IPS-15b (cell line): ENCODE measurements at regions not wholly inside any gene's neighbourhood (a gene's known extent, or its start where the extent isn't known, plus 50 kb on each side); places are given as distances from the start of the nearest gene placed in this dataset.
"Not testable (repeated sequence)": the region's sequence is repeated elsewhere in the genome, so short reads cannot be mapped to it uniquely, and the experiment has no call there.

Experiments used
- H3K27me3 ChIP-seq: one replicate; pipeline ENCODE4 v1.6.1; 2013; ENCODE audit warnings: low read length; ENCODE audit not compliant: control insufficient read depth, insufficient read depth
- H3K36me3 ChIP-seq: one replicate; pipeline ENCODE4 v1.6.1; 2013; ENCODE audit warnings: low read length; ENCODE audit not compliant: control insufficient read depth, insufficient read depth
- H3K4me1 ChIP-seq: one replicate; pipeline ENCODE4 v1.6.1; 2013; ENCODE audit warnings: mild to moderate bottlenecking, low read length; ENCODE audit not compliant: control insufficient read depth, insufficient read depth
- H3K4me3 ChIP-seq: one replicate; pipeline ENCODE4 v1.5.1; 2013; ENCODE audit warnings: low read depth, low read length
- H3K9ac ChIP-seq: one replicate; pipeline ENCODE4 v1.6.1; 2013; ENCODE audit warnings: low read depth, mild to moderate bottlenecking, low read length
- H3K9me3 ChIP-seq: one replicate; pipeline ENCODE4 v1.6.1; 2013; ENCODE audit warnings: mild to moderate bottlenecking, low read length; ENCODE audit not compliant: control insufficient read depth, insufficient read depth

- Histone ChIP-seq H3K4me3 (no peak overlapping the region), H3K27me3 (no peaks in the 10 kb centered on the region), H3K9ac (no peak overlapping the region), H3K9me3 (no peaks in the 10 kb centered on the region), H3K4me1 (peaks cover 34% of the 10 kb centered on the region), H3K36me3 (no peaks in the 10 kb centered on the region)
These were observed 252.0 kb downstream of the RASEF start for GRCh38 chr9:82810915-82811314.

GRCh38 chr9:82819260-82819659 is 243.7 kb downstream of the RASEF start:
- no peak overlapping the region for H3K9ac ChIP-seq
- no peaks in the 10 kb centered on the region for H3K4me1 ChIP-seq
- no peaks in the 10 kb centered on the region for H3K9me3 ChIP-seq
- no peaks in the 10 kb centered on the region for H3K27me3 ChIP-seq
- peaks cover 17% of the 10 kb centered on the region for H3K36me3 ChIP-seq
- no peak overlapping the region for H3K4me3 ChIP-seq

DNA sequence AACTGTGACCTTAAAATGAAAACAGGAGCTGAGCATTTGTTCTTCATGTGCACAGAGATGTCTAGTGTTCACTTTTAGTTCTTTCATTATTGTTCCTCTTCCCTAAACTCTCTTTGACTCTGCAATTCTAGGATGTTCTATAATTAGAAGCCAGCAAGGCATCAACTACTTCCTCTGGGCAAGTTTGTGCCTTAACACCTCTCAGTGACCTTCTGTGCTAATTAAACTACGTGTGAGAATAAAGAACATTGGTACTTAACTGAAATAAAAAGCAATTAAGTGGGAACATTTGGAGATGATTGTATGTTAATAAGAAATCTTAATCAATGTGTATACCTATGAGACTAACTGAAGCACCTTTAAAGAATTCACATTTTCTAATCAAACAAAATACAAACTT is 242.8 kb downstream of the RASEF start:
- no peak overlapping the region for H3K4me3 ChIP-seq

DNA sequence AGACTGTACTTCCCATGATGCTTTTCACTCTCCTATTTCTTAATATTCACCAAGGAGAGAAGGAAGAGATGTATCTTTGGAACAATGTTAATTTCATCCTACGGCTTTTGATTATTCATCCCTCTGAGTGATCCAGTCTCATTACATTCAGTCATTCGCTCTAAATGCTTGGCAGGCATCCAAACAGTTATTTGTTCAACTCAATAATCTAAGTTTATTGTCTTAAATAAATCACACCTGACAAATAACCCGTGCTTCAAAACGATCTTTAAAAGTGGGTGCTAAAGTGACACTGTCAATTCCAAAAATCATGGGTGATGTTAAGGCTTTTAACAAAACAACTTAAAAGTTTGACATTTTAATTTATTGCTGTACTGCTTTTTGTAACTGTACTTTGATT is 233.1 kb downstream of the RASEF start:
- no peak overlapping the region for H3K4me3 ChIP-seq
- H3K4me1 ChIP-seq = no peaks in the 10 kb centered on the region
- H3K36me3 ChIP-seq = peaks cover 7% of the 10 kb centered on the region
- H3K9me3 ChIP-seq = no peaks in the 10 kb centered on the region
- H3K9ac ChIP-seq = no peak overlapping the region
- H3K27me3 ChIP-seq = no peaks in the 10 kb centered on the region

More for the DNA sequence above, 242.8 kb downstream of the RASEF start:
- Histone ChIP-seq H3K4me1 (no peaks in the 10 kb centered on the region), H3K27me3 (no peaks in the 10 kb centered on the region), H3K36me3 (peaks cover 20% of the 10 kb centered on the region), H3K9me3 (no peaks in the 10 kb centered on the region), H3K9ac (no peak overlapping the region)

GRCh38 chr9:82865524-82865923 is 197.4 kb downstream of the RASEF start:
- Histone ChIP-seq H3K4me1 (peaks cover 35% of the 10 kb centered on the region), H3K36me3 (peaks cover 6% of the 10 kb centered on the region), H3K9ac (no peak overlapping the region), H3K9me3 (no peaks in the 10 kb centered on the region), H3K4me3 (no peak overlapping the region), H3K27me3 (no peaks in the 10 kb centered on the region)

- Histone ChIP-seq H3K9ac (peak overlapping the region; percentile 3), H3K27me3 (no peaks in the 10 kb centered on the region), H3K4me1 (peaks cover 31% of the 10 kb centered on the region), H3K36me3 (no peaks in the 10 kb centered on the region), H3K9me3 (no peaks in the 10 kb centered on the region), H3K4me3 (peak overlapping the region; percentile 68)
These were observed 182.4 kb downstream of the RASEF start for GRCh38 chr9:82880336-82881050.

GRCh38 chr9:82882138-82882537 is 180.8 kb downstream of the RASEF start:
- no peaks in the 10 kb centered on the region for H3K9me3 ChIP-seq
- H3K4me3 ChIP-seq = peak overlapping the region; percentile 68
- H3K4me1 ChIP-seq = peaks cover 31% of the 10 kb centered on the region
- H3K36me3 ChIP-seq = no peaks in the 10 kb centered on the region
- H3K9ac ChIP-seq = peak overlapping the region; percentile 86
- no peaks in the 10 kb centered on the region for H3K27me3 ChIP-seq

DNA sequence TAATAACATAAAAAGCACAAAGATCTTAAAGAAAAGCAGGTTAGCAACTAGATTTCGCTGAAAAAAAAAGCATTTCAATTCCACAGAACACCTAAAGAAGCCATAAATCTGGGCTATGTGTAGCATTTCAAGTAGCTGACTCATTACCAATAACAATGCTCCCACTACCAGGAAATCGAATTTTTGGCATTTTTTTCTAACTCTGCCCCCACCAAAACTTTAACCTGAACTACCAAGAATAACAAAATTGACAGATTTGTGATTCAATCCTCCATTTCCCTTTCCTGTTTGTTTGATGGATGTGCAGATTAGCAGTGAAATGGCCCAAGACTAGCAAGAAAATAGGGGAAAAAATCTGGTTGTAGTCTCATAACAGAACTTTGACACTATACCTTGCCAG is 180.2 kb downstream of the RASEF start:
- H3K9ac ChIP-seq = peak overlapping the region; percentile 86
- H3K36me3 ChIP-seq = no peaks in the 10 kb centered on the region
- H3K27me3 ChIP-seq = no peaks in the 10 kb centered on the region
- no peaks in the 10 kb centered on the region for H3K9me3 ChIP-seq
- H3K4me1 ChIP-seq = peaks cover 30% of the 10 kb centered on the region
- H3K4me3 ChIP-seq = peak overlapping the region; percentile 68

DNA sequence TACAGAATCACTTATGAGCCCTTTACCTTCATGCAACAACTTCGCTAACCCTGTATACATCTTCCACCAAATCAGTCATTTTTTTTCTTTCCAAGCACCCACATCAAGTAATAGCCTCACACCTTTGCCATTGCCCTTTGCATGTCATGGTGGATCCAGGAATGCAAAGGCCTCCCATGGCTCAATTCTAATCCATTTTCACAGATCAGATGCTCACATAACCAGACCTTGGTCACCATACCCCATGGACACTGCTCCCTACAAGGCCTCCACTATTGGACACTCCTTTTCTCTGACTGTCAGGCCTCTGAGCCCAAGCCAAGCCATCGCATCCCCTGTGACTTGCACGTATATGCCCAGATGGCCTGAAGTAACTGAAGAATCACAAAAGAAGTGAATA is 179.5 kb downstream of the RASEF start:
- no peaks in the 10 kb centered on the region for H3K9me3 ChIP-seq
- H3K4me1 ChIP-seq = peaks cover 25% of the 10 kb centered on the region
- no peaks in the 10 kb centered on the region for H3K36me3 ChIP-seq
- no peaks in the 10 kb centered on the region for H3K27me3 ChIP-seq
- H3K4me3 ChIP-seq = peak overlapping the region; percentile 68
- H3K9ac ChIP-seq = peak overlapping the region; percentile 86

DNA sequence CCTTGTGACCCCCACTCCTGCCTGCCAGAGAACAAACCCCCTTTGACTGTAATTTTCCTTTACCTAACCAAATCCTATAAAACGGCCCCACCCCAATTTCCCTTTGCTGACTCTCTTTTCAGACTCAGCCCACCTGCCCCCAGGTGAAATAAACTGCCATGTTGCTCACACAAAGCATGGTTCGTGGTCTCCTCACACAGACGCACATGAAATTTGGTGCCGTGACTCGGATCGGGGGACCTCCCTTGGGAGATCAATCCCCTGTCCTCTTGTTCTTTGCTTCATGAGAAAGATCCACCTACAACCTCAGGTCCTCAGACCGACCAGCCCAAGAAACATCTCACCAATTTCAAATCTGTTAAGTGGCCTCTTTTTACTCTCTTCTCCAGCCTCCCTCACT is 179.0 kb downstream of the RASEF start:
- H3K36me3 ChIP-seq, H3K9me3 ChIP-seq, H3K27me3 ChIP-seq: not testable (repeated sequence)
- H3K9ac ChIP-seq = peak overlapping the region; percentile 97
- peaks cover 25% of the 10 kb centered on the region for H3K4me1 ChIP-seq
- peak overlapping the region; percentile 74 for H3K4me3 ChIP-seq

- H3K27me3 ChIP-seq = no peaks in the 10 kb centered on the region
- no peak overlapping the region for H3K9ac ChIP-seq
- H3K4me3 ChIP-seq = no peak overlapping the region
- peaks cover 27% of the 10 kb centered on the region for H3K4me1 ChIP-seq
- H3K9me3 ChIP-seq = no peaks in the 10 kb centered on the region
- H3K36me3 ChIP-seq = no peaks in the 10 kb centered on the region
These were observed 172.5 kb downstream of the RASEF start for GRCh38 chr9:82890401-82890800.

GRCh38 chr9:82890865-82891264 is 172.1 kb downstream of the RASEF start:
- H3K4me1 ChIP-seq = peaks cover 27% of the 10 kb centered on the region
- H3K9ac ChIP-seq = no peak overlapping the region
- no peak overlapping the region for H3K4me3 ChIP-seq
- H3K36me3 ChIP-seq = no peaks in the 10 kb centered on the region
- H3K27me3 ChIP-seq = no peaks in the 10 kb centered on the region
- H3K9me3 ChIP-seq = no peaks in the 10 kb centered on the region
